GM18870 (cell line): ENCODE measurements at regions not wholly inside any gene's neighbourhood (a gene's known extent, or its start where the extent isn't known, plus 50 kb on each side); places are given as distances from the start of the nearest gene placed in this dataset.

Experiments used
- ATAC-seq: cut with Tn5 transposase; IDR thresholded peaks from one replicate; pipeline ENCODE4 v1.9.1; 2021; ENCODE audit warnings: moderate library complexity; ENCODE audit not compliant: unreplicated experiment

DNA sequence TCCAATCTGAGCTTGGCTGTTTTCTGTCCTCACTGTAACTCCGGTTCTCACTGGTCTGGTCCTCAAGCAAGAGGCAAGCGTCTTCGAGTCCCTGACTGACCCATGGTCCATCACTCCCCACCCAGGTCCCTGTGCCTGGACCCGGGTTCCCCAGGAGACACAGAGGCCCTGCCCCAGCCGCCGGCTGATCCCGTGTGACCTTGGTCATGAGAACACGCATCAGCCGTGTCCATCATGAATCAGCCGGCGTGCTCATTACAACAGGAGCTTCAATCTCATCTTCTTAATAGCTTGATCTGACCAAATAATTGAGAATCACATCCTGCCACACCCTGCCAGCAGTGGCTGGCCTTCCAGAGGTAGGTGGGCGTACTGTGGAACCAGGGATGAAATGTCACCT, 545.1 kb downstream of the BRD1 start:
- no peak for ATAC-seq

DNA sequence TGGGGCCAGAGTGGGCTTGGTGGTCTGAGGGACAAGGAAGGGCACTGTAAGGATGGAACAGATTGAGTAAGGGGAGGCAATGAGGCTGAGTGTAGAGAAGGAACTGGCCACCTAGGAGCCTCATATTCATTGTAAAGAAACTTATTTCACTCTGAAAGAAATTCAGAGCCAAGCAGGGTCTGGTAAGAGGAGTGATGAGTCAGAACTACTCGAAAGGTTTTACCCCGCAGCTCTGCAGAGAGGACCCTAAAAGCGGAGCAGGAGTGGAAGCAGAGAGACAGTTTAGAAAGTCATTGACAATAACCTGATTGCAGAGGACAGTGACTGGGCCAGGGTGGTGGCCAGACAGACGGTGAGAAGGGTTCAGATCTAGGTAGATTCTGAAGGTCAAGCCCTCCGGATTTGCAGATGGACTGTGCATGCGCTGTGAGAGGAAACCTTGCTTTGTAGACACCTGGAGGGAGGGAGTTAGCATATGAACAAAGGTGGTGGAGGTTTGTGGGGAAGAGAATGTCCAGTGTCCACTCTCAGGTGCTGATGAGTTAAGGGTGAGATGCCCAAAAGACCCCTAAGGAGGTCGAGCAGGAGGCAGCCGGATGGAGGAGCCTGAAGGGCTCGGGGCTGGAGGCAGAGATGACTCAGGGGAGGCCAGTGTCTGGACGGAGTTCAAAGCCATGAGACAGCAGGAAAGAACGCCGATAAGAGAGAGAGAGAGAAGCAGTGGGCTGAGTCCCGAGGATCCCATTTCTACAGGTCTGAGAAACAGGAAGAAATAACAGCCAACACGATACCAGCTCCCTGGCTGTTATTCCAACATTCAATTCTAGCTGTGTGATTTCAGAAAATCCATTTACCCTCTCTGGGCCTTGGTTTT, 546.0 kb downstream of the BRD1 start:
- ATAC-seq = no peak

DNA sequence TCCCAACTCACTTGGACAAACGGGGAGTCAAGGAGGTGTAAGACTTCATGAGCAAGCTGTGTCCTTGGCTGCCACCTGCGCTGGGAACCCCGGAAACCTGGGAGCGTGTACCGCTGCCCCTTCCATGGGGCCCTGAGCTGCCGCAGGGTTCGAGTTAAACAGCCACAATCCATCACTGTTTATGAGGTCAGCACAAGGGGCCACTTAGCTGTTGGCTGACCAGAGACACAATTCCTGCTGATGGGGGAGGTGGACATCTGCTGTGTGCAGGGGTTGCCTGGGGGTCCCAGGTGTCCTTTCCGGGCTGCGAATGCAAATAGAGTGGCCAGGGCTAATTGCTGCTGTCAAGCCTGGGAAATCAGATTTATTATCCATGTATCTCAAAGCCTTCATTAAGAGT, 549.3 kb downstream of the BRD1 start:
- no peak for ATAC-seq

DNA sequence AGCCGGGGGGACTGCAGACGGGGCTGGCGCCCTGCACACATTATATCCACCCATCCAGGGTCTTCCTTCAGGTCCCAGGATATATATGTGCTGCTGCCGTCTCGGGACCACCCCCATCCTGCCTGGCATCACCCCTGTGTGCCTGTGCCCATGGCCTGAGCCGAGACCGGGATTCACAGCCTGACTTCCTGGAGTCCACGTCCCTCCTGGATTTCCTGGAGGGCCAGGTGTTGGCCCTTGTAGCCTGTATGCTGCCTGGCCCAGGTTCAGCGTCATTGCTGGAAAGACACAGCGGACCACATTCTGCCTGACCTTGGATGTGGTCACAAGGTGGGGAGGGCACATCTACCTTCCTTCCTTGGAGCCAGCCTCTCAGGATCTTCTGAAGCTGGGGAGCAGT, 551.1 kb downstream of the BRD1 start:
- ATAC-seq = no peak

DNA sequence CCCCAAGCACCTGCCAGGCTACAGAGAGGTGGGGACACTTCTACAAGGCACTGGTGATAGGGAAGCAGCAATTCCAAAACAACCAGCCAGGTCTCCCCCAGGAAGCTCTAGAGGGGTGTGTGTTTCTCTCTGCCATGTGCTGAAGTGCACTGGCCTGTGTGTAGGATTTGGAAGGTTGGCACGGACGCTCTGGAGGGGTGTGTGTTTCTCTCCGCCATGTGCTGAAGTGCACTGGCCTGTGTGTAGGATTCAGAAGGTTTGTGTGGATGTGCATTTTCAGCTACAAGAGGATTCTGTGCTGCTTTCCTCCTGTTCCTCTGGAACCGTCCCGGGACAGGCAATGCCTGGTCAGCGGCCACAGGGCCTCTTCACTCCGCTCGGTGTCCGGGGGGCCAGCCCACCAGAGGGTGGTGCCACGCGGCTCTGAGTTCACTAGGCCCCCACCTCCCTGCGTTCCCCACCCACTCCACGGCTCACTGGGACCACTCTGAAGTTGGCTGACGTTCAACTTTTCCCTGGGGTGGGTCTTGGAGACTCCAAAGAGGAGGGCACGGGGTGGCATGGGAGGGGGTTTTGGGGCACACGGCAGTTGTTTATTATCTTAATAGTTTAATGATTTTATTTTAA, 552.8 kb downstream of the BRD1 start:
- no peak for ATAC-seq

DNA sequence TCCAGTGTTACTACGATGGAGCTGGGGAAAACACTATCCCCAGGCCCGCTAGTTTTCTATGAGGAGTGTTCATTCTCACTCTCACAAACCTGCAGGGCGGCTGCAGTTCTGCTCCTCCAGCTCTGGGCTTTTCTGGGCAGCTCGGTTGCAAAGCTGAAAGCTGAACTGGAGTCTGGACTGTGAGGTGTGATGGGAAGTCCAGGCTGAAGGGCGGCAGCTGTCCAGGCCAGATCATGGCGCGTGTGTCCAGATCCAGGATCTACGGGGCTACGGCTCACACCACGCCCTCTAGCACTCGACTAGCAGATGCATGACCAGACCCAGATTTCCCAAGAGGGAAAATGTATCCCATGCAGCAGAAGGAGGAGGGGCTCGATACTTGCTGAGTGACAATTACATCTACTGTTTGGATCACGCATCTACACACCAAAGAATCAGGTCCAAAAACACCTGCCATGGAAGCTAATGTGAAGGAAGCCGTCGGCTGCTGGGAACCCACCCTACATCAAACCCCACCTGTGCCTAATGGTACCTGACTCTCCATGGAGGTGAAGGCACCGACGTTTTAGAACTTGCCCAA, 555.0 kb downstream of the BRD1 start:
- no peak for ATAC-seq

DNA sequence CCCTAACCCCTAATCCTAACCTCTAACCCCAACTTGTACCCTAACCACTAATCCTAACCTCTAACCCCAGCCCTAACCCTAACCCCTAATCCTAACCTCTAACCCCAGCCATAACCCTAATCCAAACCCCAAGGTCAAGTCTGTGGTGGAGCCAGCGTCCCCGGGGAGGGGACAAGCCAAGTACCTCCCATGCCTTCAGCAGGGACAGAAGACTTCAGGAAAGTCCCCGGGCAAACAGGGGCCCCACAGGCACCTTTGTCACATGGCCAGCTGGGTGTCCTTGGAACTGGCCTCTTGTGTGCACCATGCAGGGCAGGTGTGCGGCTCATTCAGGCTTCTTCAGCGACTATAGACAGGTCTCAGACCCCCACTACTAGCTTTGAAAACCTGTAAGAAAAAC, 555.8 kb downstream of the BRD1 start:
- no peak for ATAC-seq

DNA sequence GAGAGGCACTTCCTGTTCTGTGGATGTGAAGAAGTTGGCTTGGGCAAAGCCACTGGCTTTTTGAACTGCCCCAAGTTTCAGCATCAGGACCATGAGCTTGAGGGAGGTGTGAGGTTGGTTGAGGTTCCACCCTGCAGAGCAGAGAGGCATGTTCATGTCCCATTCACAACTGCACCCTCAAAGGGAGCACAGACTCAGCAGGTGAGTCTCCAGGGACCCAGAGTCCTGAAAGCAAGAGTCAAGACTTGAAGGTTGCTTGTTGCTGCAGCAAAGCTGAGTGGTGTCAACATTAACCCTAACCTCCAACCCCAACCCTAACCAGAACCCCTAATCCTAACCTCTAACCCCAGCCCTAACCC, 556.3 kb downstream of the BRD1 start:
- ATAC-seq = no peak

DNA sequence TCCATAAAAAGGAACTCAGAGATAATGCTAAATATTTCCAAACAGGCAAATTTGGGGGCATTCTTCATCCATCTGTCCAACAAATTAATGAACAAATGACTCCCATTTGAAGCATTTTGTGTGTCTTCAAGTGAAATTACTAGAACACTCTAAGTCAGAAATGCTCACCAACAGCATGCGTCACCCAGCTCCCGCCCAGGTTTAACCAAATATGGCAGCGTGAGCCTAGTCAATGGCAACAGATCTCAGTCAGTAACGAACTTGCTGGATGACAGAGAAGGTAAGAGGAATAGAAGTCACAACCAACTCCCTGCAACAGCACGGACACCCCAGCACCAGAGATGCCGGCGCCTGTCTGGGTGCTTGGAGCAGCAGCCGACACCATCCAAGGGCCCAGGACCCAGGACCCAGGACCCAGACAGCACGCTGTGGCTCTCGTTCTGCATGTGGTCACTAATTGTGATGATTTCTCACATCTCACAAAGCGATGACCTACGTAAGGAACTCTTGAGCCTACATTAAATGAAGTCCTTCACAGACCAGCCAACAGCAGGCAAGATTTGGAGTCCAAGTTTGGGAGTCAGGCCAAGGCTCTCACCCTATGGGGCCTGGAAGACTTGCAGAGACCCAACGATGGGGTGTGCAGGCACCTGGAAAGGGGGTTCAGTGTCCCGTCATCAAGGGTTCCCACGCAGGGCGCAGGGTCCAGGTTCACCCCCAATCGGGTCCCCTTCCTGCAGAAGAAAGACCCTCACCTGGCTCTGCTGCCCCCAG, 556.9 kb downstream of the BRD1 start:
- ATAC-seq = no peak

DNA sequence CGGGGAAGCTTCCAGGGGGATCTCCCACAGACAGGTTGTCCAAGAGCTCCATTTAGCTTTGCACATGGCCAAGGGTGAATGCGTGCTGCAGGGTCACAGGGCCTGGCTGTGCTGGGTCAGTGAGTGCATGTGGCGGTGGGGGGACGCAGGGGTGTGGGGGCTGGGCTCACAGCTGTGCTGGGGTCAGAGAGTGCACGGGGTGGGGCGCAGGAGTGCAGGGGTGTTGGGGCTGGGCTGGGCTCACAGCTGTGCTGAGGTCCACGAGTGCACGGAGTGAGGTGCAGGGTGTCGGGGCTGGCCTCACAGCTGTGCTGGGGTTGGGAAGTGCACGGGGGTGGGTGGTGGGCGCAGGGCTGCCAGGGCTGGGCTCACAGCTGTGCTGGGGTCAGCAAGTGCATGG, 557.7 kb downstream of the BRD1 start:
- no peak for ATAC-seq

DNA sequence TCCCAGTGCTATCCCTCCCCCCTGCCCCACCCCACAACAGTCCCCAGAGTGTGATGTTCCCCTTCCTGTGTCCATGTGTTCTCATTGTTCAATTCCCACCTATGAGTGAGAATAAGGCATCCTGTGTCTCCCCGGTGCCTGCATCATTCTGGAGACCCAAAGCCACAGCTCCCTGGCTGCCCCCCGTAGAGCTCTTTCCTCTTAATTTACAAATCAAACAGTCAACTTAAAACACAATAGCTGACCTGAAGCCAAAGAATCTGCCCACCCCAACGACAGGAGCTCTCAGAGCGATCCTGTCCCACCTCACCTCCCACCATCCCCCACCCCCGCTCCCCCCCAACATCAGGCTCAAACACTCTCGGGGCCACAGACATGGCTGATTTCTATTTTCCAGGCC, 558.3 kb downstream of the BRD1 start:
- no peak for ATAC-seq

DNA sequence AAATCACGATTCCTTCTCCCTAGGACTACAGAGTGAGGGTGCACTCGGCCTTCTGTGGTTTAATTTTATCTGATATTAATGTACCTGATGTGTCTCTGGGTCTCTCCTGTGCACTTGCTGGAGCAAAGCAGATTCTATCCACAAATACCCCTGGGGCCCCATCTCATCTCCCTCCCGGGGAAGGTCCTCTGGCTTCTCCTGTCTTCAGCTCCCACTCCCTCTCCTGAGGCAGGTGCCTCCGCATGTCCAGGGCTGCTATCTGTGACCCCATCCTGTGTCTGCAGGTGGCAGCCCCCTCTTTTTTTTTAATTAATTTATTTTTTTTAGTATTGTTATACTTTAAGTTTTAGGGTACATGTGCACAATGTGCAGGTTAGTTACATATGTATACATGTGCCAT, 558.7 kb downstream of the BRD1 start:
- no peak for ATAC-seq

DNA sequence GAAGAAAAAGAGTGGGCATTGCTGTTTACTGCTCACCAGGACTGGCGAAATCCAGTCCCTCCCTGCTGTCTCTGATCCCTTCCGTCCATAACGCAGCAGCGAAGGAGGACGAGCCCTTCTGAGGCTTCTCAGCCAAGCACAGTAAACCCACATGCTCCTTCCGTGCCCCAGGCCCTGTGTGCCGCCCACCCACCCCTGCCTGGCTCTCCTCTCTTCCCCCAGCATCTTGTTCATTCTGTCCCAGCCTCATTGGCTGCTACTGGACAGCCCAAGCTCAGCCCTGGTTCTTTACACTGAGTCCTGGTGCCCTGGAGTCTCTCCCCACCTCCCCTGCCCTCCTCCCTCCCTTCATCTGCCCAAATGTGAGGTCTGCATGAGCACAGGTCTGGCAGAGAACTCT, 559.7 kb downstream of the BRD1 start:
- no peak for ATAC-seq

DNA sequence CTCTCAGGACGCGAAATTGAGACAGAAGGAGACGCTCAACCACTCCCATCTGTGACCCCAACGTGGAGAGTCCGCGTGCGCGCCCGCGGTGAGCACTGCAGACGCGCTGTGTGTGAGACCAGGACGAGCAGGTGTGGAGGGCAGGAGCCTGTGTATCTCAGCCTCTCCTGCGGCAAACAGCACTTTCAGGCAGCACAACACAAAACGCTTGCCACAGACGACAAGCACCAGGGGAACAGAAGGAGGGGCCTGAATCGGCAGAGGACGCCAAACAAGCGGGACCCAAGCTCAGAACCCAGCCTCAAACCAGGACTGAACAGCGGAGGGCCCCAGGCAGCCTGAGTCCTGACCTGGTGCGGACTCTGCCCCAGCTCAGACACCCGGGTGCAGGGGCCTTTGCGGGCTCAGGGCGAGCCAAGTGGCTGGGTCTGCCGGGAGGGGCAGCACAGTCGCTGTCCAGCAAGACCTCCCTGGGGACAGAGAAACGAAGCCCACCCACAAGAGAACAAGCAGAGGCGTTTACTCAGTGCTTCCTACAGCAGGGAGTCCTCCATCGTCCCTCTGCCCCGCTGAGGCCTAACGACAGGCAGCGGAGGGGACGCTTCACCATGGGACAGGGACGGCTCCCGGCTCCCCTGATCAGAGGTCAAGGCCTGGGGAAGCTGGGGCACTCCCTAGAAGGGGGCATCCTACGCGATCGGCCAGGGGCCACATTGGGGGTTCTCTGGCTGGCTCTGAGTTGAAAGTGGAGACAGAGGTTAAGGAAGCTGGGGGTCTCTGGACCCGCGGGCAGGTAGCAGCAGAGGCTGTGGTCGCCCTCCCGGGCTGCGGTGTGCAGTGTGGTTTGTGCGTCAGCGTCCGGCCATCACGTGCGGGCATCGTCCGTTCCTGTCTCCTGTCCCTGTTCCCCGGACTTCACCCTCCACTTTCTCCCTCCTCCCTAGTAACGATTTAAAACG, 560.8 kb downstream of the BRD1 start:
- no peak for ATAC-seq

DNA sequence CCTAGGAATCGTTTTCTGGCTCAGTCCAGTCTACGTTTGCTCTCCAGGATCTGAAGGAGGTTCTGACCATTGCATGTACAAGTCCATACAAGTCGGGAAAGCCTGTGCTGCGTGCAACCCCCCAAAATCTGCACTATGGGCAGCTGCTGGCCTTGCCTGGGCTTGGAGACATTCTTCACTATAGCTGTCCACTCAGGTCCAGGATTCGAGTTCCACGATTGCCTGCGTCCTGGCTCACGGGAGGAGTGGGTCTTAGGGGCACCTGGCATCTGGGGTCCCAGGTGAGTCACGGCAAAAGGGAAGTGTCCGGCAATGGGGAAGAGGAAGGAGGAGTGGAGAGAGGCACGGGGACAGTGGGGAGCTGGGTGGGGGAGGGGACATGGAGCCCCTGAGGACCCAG, 563.0 kb downstream of the BRD1 start:
- ATAC-seq = no peak

DNA sequence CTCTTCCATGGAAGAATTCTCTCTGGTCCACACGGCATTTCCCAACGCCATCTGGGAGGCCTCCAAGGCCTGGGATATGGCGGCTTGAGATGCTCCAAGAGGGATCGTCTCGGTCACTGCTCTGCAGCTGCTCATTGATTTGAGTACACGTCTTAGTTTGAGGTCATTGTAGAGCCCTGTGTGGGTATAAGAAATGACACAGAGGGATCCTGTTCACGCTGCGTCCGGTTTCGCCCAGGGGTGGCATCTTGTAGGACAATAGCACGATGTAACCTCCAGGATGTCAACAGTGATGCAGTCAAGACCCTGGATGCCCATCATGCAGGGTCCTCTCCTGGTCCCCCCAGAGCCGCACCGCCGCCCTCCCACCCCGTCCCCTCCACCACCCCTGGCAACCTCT, 564.6 kb downstream of the BRD1 start:
- ATAC-seq = no peak

DNA sequence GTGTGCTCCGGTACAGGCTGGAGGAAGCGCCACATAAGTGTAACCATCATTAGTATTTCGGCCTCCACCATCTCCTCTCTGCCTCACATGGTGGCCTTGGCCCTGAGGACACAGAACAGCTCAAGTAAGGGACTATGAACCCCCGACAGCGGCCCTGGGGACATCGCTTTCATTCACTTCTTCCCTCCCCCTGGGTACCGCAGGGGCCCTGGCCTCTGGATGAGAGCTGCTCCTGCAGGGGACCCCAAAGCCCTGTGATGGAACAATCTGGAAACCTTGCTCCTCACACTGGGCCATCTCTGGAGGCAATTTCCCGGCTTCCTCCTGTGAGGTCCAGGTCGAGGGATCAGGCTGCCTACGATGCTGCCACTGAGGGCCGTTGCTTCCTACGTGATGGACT, 565.5 kb downstream of the BRD1 start:
- no peak for ATAC-seq

DNA sequence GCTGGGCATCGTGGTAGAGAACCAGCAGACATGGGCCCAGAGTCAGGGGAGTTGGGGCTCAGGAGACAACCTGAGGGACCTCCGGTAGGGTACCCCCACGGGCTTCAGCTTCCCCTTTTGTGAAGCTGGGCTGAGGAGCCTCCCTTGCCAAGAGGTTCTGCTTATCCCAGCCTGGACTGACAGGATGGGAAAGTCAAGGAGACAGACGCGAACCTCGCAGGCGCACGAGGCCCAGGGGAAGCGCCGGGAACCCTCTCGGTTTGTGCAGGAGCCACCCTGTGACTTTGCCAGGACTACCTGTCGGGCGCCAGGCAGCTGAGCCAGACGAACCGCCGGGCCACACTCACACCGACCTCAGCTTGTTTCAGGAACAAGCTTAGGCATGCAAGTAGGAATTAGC, 566.1 kb downstream of the BRD1 start:
- no peak for ATAC-seq

DNA sequence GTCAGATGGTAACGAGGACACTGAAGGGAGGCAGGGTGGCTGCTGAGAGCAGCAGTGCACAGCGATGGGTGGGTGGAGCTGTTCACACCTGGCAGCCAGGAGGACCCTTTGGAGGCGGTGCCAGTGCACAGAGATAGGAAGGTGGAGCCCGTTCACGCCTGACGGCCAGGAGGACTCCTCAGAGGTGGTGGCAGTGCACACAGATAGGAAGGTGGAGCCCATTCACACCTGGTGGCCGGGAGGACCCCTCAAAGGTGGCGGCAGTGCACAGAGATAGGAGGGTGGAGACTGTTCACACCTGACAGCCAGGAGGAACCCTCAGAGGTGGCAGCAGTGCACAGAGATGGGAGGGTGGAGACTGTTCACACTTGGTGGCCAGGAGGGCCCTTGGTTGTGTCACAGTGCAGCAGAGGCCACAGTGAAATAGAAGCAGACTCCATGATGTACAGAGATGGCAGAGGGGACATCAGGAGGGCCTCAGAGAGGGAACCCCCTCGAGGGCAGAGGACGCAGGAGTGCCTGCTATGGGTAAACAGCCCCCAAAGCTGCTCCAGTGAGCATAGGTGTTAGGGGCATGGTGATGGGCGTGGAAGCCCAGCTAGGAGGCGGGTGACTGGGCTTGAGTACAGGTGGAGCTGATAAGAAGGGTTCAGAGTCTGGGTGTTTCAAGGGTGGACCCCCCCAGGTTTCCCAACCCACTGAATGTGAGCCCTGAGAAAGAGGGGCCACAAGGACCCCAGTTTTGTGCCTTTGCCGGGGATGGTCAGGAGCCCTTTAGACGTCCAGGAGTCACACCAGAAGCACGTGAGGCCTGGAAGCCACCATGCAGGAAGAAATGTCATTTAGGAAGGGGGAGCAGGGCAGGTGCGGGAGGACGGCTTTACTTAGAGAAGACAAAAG, 566.7 kb downstream of the BRD1 start:
- no peak for ATAC-seq
